Stimulated activated naive B cell treated with anti-CD40 and anti-IgM and Interleukin-4, amounts not matched to agents 10 μg/mL and 1 μg/mL and 100 μg/mL, for 72 hours (primary cell): ENCODE measurements at regions not wholly inside any gene's neighbourhood (a gene's known extent, or its start where the extent isn't known, plus 50 kb on each side); places are given as distances from the start of the nearest gene placed in this dataset.

Experiments used
- ATAC-seq, 2 donors: fragments of 150-1000 bp; cut with Tn5 transposase; replicated peaks; 2 replicates each; pipeline ENCODE4 v1.10.0; 2021; ENCODE audit warnings: moderate library complexity in 1 of 2
- DNase-seq: peaks from one replicate; pipeline ENCODE4 v3.0.0; 2021
- H3K27ac Mint-ChIP-seq: one replicate; pipeline ENCODE4 v1.8.0; 2022; ENCODE audit warnings: mild to moderate bottlenecking, mixed read lengths
- H3K27me3 Mint-ChIP-seq, 2 donors: one replicate each; pipeline ENCODE4 v1.8.0; 2022; ENCODE audit warnings: mixed read lengths in 2 of 2
- H3K36me3 Mint-ChIP-seq, 2 donors: one replicate each; pipeline ENCODE4 v1.8.0; 2022; ENCODE audit warnings: mixed read lengths in 2 of 2, mild to moderate bottlenecking in 1 of 2
- H3K4me1 Mint-ChIP-seq, 2 donors: one replicate each; pipeline ENCODE4 v1.8.0; 2022; ENCODE audit warnings: mixed read lengths in 2 of 2, mild to moderate bottlenecking in 1 of 2
- H3K4me3 Mint-ChIP-seq, 2 donors: one replicate each; pipeline ENCODE4 v1.8.0; 2022; ENCODE audit warnings: mild to moderate bottlenecking in 2 of 2, mixed read lengths in 2 of 2, moderate library complexity in 1 of 2
- H3K9me3 Mint-ChIP-seq, 2 donors: one replicate each; pipeline ENCODE4 v1.8.0; 2022; ENCODE audit warnings: mixed read lengths in 2 of 2, mild to moderate bottlenecking in 1 of 2

GRCh38 chr14:97027256-97027999 lies 230.2 kb downstream of the VRK1 start:
- DNase-seq = no peak
- H3K4me3 Mint-ChIP-seq = no peak overlapping the region
- peaks cover 2 to 7% of the 10 kb centered on the region in 2 donors for H3K36me3 Mint-ChIP-seq
- peaks cover 10 to 15% of the 10 kb centered on the region in 2 donors for H3K4me1 Mint-ChIP-seq
- H3K27me3 Mint-ChIP-seq = peaks cover 41 to 63% of the 10 kb centered on the region in 2 donors
- no peak overlapping the region for H3K27ac Mint-ChIP-seq
- ATAC-seq = no peak
- H3K9me3 Mint-ChIP-seq = peaks cover 0 to 2% of the 10 kb centered on the region in 2 donors

GRCh38 chr14:97028382-97028781 lies 231.2 kb downstream of the VRK1 start:
- no peak overlapping the region for H3K4me3 Mint-ChIP-seq
- no peak overlapping the region for H3K27ac Mint-ChIP-seq
- H3K9me3 Mint-ChIP-seq = peaks cover 0 to 2% of the 10 kb centered on the region in 2 donors
- DNase-seq (no peak), ATAC-seq (no peak)
- peaks cover 13 to 21% of the 10 kb centered on the region in 2 donors for H3K4me1 Mint-ChIP-seq
- peaks cover 46 to 68% of the 10 kb centered on the region in 2 donors for H3K27me3 Mint-ChIP-seq
- H3K36me3 Mint-ChIP-seq = peaks cover 2 to 9% of the 10 kb centered on the region in 2 donors

DNA sequence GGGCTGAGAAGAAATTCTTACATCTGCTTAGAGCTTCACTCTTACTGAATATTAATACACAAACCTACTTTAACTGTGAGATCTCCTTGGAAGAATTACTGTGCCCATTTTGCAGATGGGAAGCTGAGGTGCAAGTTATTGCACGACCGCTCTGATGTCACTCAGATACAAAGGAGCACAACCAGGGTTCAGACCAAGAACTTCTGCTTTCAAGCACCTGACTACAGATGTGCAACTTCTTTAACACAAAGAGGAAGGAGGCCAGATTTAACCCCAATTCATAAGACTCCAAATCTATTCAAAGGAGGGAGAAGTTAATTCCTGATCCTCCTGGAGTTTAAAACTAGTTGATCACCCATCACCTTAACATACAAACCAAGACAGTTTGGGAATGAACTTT lies 232.6 kb downstream of the VRK1 start:
- H3K4me3 Mint-ChIP-seq = no peak overlapping the region
- H3K36me3 Mint-ChIP-seq = peaks cover 2 to 9% of the 10 kb centered on the region in 2 donors
- peaks cover 42 to 70% of the 10 kb centered on the region in 2 donors for H3K27me3 Mint-ChIP-seq
- H3K4me1 Mint-ChIP-seq = peaks cover 13 to 21% of the 10 kb centered on the region in 2 donors
- DNase-seq (no peak), ATAC-seq (peak in 1 of 2 donors; percentile 31)
- H3K9me3 Mint-ChIP-seq = peaks cover 0 to 2% of the 10 kb centered on the region in 2 donors
- H3K27ac Mint-ChIP-seq = no peak overlapping the region

DNA sequence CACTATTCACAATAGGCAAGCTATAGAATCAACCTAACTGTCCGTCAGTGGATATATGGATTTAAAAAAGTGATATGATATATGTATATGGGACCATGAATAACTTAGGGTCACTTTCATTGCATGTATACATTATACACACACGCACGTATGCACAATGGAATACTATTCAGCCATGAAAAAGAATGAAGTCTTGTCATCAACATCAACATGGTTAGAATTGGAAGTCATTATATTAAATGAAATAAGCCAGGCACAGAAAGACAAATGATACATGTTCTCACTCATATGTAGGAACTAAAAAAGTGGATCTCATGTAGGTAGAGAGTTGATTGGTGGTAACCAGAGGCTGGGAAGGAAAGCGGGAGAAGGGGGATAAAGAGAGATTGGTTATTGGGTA lies 234.3 kb downstream of the VRK1 start:
- Mint-ChIP-seq H3K4me1 (peaks cover 9 to 15% of the 10 kb centered on the region in 2 donors), H3K4me3 (no peak overlapping the region), H3K27me3 (peaks cover 50 to 75% of the 10 kb centered on the region in 2 donors), H3K27ac (no peak overlapping the region), H3K36me3 (peaks cover 2 to 9% of the 10 kb centered on the region in 2 donors), H3K9me3 (peaks cover 0 to 2% of the 10 kb centered on the region in 2 donors)
- DNase-seq (no peak), ATAC-seq (no peak)

DNA sequence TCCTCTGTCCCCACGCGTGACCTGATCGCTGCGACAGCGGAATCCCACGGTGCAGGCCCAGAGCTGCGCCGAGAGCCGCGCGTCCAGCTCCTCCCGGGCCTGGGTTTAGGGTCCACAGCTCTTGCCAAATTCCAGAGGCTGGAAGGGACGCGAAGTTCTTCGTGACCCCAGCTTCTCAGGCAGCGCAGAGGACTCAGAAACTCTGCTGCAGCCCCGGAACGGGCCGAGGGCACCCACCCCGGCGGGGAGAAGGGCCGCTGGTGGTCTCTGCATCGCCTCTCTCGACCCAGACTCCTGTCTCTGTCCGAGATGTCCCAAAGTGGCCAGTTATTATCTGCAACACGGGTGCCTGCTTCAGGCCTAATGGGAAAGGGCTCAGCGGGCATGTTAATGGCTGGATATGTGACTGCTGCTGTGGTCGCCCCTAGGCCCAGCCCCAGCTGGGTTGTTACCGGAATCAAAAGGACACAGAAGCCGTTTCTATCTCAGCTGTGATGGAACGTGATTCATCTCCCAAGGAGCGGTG lies 236.4 kb downstream of the VRK1 start:
- Mint-ChIP-seq H3K27me3 (peaks cover 44 to 71% of the 10 kb centered on the region in 2 donors), H3K36me3 (peaks cover 2 to 16% of the 10 kb centered on the region in 2 donors), H3K4me3 (peak overlapping the region; percentile 22 to 77), H3K9me3 (peaks cover 4 to 9% of the 10 kb centered on the region in 2 donors), H3K4me1 (peaks cover 7 to 15% of the 10 kb centered on the region in 2 donors), H3K27ac (no peak overlapping the region)
- DNase-seq (no peak), ATAC-seq (no peak)

DNA sequence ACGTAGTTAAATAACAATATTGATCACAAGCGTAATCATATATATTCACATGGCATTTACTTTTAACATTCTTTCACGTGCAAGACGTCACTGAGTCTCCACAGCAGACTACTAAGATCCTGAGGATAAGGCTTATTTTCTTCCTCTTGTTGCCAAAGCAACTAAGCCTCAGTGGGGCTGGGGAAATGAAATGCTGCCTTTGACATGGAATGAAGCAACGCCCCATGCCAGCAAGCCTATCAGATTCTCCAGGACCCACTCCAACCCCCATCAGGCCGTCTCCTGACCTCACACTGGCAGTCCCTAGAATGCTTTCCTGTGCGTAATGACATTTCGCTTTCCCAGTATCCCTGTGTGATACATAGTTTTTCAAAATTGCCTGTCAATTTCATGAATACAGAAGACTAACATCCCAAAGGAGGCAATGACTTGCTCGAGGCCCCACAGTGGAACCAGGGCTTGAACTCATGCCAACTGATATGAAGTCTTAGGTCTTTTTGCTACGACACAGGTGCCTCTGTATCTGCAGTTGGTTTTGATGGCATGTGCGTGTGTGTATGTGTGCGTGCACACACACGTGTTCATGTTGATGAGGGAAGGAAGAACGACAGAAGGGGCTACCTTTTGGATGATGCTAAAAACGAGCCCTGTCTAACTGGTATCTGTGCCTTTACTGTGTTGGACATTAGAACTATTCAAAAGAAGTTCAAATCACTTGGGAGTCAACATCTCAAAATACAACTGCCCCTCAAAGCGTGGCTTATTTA lies 239.1 kb downstream of the VRK1 start:
- peaks cover 5 to 10% of the 10 kb centered on the region in 2 donors for H3K4me1 Mint-ChIP-seq
- no peak overlapping the region for H3K27ac Mint-ChIP-seq
- H3K4me3 Mint-ChIP-seq = no peak overlapping the region
- ATAC-seq = no peak
- no peak for DNase-seq
- H3K27me3 Mint-ChIP-seq = peaks cover 32 to 66% of the 10 kb centered on the region in 2 donors
- peaks cover 17 to 22% of the 10 kb centered on the region in 2 donors for H3K9me3 Mint-ChIP-seq
- H3K36me3 Mint-ChIP-seq = peaks cover 3 to 18% of the 10 kb centered on the region in 2 donors

DNA sequence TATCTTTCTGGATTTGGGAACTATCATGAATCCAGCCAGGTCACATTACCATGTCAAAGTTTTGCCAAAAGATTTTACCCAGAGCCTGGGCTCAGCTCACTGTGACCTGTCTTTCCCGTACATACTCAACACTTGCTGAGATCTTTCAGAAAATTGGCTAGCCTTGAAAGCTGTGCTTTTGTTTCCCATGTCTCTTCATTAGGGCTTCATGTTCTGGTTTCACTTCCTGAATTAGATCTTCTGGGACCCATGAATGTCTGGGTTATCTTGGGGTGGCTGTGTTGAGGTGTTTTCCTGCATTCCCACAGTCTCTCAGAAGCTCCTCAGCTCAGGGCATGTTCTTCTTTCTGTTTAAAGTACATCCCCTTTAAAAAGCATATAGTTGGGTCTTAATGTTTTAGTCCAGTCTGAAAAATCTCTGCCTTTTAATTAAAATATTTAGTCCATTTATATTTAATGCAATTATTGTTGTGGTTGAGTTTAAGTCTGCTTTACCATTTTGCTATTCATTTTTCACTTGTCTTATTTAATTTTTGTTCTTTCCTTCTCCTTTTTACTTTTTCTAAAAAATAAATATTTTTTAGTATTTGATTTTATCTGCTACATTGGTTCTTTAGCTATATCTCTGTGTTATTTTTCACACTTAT lies 242.7 kb downstream of the VRK1 start:
- Mint-ChIP-seq H3K4me3 (no peak overlapping the region), H3K4me1 (no peaks in the 10 kb centered on the region), H3K27ac (no peak overlapping the region), H3K9me3 (peaks cover 22 to 26% of the 10 kb centered on the region in 2 donors), H3K36me3 (peaks cover 3 to 17% of the 10 kb centered on the region in 2 donors), H3K27me3 (peaks cover 19 to 45% of the 10 kb centered on the region in 2 donors)
- ATAC-seq (no peak), DNase-seq (no peak)

GRCh38 chr14:97046967-97047366 lies 249.8 kb downstream of the VRK1 start:
- Mint-ChIP-seq H3K4me3 (no peak overlapping the region), H3K36me3 (peaks cover 2 to 8% of the 10 kb centered on the region in 2 donors), H3K27ac (no peak overlapping the region), H3K4me1 (peaks cover 0 to under 1% of the 10 kb centered on the region in 2 donors), H3K9me3 (peaks cover 0 to 2% of the 10 kb centered on the region in 2 donors), H3K27me3 (peaks cover 11 to 13% of the 10 kb centered on the region in 2 donors)
- DNase-seq = no peak
- no peak for ATAC-seq

DNA sequence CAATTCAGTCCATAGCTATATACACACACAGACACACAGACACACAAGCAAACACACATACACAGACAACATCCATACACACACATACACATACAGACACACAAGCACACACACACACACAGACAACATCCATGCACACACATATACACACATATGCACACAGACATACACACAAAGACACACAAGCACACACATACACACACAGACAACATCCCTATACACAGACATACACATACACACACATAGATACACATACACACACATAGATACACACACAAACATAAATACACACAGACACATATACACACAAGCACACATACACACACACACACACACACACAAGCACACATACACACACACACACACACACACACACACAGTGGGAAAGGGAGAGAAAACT lies 254.8 kb downstream of the VRK1 start:
- Mint-ChIP-seq H3K9me3 (peaks cover 0 to 2% of the 10 kb centered on the region in 2 donors), H3K27me3 (peaks cover 0 to 7% of the 10 kb centered on the region in 2 donors), H3K4me1 (peaks cover 0 to 2% of the 10 kb centered on the region in 2 donors), H3K36me3 (peaks cover 0 to 3% of the 10 kb centered on the region in 2 donors), H3K4me3 (no peak overlapping the region), H3K27ac (no peak overlapping the region)
- ATAC-seq (no peak), DNase-seq (no peak)

DNA sequence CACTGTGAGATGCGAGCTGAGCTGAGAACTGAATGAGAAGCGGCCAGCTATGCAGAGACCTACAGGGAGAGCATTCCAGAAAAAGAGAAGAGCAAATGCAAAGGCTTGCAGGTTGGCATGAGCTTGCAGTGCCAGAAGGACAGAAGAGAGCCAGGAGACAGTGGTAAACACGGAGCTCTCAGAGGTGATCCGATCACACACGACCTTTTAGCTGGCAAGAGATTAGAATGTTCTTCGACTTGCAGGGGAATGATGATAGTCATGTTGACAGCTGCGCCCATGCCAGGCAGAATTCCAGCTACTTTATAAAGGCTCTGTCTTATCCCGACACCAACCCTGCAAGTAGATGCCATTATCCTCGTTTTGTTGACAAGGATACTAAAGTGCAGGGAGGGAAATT lies 256.8 kb downstream of the VRK1 start:
- no peak for DNase-seq
- no peak for ATAC-seq
- H3K4me1 Mint-ChIP-seq = peaks cover 0 to 2% of the 10 kb centered on the region in 2 donors
- peaks cover 0 to 2% of the 10 kb centered on the region in 2 donors for H3K36me3 Mint-ChIP-seq
- peaks cover 0 to 10% of the 10 kb centered on the region in 2 donors for H3K27me3 Mint-ChIP-seq
- H3K4me3 Mint-ChIP-seq = no peak overlapping the region
- no peak overlapping the region for H3K27ac Mint-ChIP-seq
- H3K9me3 Mint-ChIP-seq = peaks cover 0 to 2% of the 10 kb centered on the region in 2 donors

GRCh38 chr14:97055355-97055754 lies 258.2 kb downstream of the VRK1 start:
- no peak overlapping the region for H3K27ac Mint-ChIP-seq
- peaks cover 0 to 2% of the 10 kb centered on the region in 2 donors for H3K4me1 Mint-ChIP-seq
- H3K9me3 Mint-ChIP-seq = peaks cover 0 to 2% of the 10 kb centered on the region in 2 donors
- H3K4me3 Mint-ChIP-seq = no peak overlapping the region
- no peak for DNase-seq
- ATAC-seq = no peak
- peaks cover 0 to 9% of the 10 kb centered on the region in 2 donors for H3K27me3 Mint-ChIP-seq
- peaks cover 0 to 2% of the 10 kb centered on the region in 2 donors for H3K36me3 Mint-ChIP-seq

DNA sequence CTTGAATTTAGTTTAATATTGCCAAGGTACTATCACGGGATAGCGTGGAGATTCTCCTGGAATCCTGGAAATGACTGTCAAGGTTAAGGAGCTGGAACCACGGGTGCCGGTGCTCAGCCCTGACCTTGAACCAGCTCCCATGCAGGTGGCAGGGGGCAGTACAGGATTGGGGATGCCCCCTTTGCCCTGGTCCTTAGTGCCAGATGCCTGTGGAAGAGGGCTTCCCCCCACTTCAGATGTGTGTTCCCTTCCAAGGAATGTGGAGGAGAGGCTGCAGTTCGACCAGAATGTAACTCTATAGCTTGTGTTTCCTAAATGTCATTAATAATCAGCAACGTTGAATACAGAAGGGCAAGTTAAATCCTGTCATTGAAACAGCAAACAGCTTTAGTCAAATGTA lies 258.9 kb downstream of the VRK1 start:
- Mint-ChIP-seq H3K27me3 (peaks cover 0 to 6% of the 10 kb centered on the region in 2 donors), H3K4me3 (no peak overlapping the region), H3K36me3 (no peaks in the 10 kb centered on the region), H3K9me3 (peaks cover 0 to 2% of the 10 kb centered on the region in 2 donors), H3K27ac (no peak overlapping the region), H3K4me1 (peaks cover 0 to 2% of the 10 kb centered on the region in 2 donors)
- DNase-seq (no peak), ATAC-seq (no peak)

DNA sequence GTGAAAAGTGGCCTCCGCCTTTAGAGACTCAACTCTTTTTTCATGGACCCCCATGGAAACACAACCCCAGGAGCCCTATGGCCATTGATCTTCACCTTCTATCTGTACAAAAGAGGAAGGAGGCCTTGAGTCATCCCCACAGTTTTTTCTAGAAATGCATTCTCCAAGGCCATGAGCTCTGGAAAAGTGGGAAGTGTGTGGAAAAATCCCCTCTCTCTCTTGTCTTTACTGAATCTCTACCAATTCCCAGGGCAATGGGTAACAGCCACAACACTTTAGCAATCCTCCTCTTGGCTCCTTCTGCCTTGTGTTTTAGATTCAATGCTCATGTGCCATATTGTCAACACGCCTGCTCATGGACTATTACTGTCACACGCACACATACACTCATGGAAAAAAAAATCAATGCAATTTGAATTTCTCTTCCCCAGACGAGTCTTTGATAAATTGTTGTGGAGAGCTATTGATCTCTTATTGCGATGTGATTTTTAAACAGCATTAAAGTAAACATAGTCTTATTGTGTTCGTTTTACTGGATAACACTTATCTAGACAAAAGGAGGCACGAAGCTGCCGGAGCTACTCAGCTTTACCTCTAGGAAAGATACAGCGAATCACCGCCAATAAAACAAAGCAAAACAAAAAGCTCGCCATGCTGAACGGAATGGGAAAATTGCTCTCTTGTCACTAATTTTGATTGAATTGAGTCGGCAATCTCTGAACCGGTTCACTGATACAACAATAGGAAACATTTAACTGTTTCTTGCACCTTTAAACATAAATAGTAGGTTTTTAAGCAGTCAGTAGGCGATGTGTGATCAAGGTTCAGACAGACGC lies 260.3 kb downstream of the VRK1 start:
- Mint-ChIP-seq H3K36me3 (no peaks in the 10 kb centered on the region), H3K9me3 (peaks cover 0 to 4% of the 10 kb centered on the region in 2 donors), H3K27ac (no peak overlapping the region), H3K4me1 (no peaks in the 10 kb centered on the region), H3K27me3 (peaks cover 0 to 6% of the 10 kb centered on the region in 2 donors), H3K4me3 (no peak overlapping the region)
- DNase-seq (no peak), ATAC-seq (no peak)
